ENCODE measurements at regions not wholly inside any gene's neighbourhood (a gene's known extent, or its start where the extent isn't known, plus 50 kb on each side); places are given as distances from the start of the nearest gene placed in this dataset.

DNA sequence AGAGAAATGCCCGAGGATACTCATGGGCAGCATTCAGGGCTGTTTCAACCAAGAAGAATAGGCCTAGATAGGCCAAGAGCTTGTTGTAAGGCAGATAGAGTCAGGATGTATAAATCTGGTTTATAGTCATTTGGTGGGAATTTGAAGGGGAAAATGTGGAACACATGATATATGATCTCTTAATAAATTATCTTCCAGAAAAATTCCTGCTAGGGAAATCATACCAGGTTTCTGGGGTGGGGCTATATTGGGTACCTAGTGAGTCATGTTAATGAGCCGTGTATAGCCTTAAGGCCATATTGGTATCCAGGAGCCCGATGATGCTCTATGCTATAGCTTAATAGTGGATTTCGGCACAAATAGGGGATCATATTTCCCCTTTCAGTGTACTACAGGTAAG, 51.5 kb upstream of the HTR2A start:
- H3K9me3 ChIP-seq (ENCODE audit: control insufficient read depth, insufficient read depth, low read depth, low read length) = no peaks in the 10 kb centered on the region
- H3K27ac ChIP-seq (ENCODE audit: extremely low read depth, low read depth, low read length) = no peak overlapping the region
- no peaks in the 10 kb centered on the region for H3K4me1 ChIP-seq (ENCODE audit: control insufficient read depth, insufficient read depth, low read length)
- ChIA-PET CTCF (interaction anchor here (0.6 kb wide), 1 partner anchor 13 kb away, joined by 4 read pairs; no protein-coding TSS in a partner anchor), POLR2A (no interaction called here)
- H3K4me3 ChIP-seq (ENCODE audit: low read depth, low read length) = no peak overlapping the region
- no peak for TF ChIP-seq YY2 (tag by site-specific recombination; IDR thresholded peaks at IDR 0.05)
- no peak for TF ChIP-seq ZNF274 (IDR thresholded peaks at IDR 0.05; ENCODE audit: low read length)
- TF ChIP-seq ZNF274 (tag by site-specific recombination; IDR thresholded peaks at IDR 0.05; ENCODE audit: borderline replicate concordance) = no peak
- TF ChIP-seq, protein P1, sequence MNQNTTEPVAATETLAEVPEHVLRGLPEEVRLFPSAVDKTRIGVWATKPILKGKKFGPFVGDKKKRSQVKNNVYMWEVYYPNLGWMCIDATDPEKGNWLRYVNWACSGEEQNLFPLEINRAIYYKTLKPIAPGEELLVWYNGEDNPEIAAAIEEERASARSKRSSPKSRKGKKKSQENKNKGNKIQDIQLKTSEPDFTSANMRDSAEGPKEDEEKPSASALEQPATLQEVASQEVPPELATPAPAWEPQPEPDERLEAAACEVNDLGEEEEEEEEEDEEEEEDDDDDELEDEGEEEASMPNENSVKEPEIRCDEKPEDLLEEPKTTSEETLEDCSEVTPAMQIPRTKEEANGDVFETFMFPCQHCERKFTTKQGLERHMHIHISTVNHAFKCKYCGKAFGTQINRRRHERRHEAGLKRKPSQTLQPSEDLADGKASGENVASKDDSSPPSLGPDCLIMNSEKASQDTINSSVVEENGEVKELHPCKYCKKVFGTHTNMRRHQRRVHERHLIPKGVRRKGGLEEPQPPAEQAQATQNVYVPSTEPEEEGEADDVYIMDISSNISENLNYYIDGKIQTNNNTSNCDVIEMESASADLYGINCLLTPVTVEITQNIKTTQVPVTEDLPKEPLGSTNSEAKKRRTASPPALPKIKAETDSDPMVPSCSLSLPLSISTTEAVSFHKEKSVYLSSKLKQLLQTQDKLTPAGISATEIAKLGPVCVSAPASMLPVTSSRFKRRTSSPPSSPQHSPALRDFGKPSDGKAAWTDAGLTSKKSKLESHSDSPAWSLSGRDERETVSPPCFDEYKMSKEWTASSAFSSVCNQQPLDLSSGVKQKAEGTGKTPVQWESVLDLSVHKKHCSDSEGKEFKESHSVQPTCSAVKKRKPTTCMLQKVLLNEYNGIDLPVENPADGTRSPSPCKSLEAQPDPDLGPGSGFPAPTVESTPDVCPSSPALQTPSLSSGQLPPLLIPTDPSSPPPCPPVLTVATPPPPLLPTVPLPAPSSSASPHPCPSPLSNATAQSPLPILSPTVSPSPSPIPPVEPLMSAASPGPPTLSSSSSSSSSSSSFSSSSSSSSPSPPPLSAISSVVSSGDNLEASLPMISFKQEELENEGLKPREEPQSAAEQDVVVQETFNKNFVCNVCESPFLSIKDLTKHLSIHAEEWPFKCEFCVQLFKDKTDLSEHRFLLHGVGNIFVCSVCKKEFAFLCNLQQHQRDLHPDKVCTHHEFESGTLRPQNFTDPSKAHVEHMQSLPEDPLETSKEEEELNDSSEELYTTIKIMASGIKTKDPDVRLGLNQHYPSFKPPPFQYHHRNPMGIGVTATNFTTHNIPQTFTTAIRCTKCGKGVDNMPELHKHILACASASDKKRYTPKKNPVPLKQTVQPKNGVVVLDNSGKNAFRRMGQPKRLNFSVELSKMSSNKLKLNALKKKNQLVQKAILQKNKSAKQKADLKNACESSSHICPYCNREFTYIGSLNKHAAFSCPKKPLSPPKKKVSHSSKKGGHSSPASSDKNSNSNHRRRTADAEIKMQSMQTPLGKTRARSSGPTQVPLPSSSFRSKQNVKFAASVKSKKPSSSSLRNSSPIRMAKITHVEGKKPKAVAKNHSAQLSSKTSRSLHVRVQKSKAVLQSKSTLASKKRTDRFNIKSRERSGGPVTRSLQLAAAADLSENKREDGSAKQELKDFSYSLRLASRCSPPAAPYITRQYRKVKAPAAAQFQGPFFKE (tag by site-specific recombination; IDR thresholded peaks at IDR 0.05; ENCODE audit: borderline replicate concordance) = no peak
- no peak for TF ChIP-seq ZFP41 (tag by site-specific recombination; IDR thresholded peaks at IDR 0.05; ENCODE audit: borderline replicate concordance)
- TF ChIP-seq GLI2 (tag by site-specific recombination; IDR thresholded peaks at IDR 0.05; ENCODE audit: borderline replicate concordance, low read depth) = no peak
- TF ChIP-seq, protein P2, sequence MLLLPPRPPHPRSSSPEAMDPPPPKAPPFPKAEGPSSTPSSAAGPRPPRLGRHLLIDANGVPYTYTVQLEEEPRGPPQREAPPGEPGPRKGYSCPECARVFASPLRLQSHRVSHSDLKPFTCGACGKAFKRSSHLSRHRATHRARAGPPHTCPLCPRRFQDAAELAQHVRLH (tag by site-specific recombination; IDR thresholded peaks at IDR 0.05) = no peak
- TF ChIP-seq, protein P3, sequence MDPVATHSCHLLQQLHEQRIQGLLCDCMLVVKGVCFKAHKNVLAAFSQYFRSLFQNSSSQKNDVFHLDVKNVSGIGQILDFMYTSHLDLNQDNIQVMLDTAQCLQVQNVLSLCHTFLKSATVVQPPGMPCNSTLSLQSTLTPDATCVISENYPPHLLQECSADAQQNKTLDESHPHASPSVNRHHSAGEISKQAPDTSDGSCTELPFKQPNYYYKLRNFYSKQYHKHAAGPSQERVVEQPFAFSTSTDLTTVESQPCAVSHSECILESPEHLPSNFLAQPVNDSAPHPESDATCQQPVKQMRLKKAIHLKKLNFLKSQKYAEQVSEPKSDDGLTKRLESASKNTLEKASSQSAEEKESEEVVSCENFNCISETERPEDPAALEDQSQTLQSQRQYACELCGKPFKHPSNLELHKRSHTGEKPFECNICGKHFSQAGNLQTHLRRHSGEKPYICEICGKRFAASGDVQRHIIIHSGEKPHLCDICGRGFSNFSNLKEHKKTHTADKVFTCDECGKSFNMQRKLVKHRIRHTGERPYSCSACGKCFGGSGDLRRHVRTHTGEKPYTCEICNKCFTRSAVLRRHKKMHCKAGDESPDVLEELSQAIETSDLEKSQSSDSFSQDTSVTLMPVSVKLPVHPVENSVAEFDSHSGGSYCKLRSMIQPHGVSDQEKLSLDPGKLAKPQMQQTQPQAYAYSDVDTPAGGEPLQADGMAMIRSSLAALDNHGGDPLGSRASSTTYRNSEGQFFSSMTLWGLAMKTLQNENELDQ (tag by site-specific recombination; IDR thresholded peaks at IDR 0.05; ENCODE audit: low read depth) = no peak
- TF ChIP-seq ZNF639 (tag by site-specific recombination; IDR thresholded peaks at IDR 0.05) = no peak
- no peak for TF ChIP-seq ZNF677 (tag by site-specific recombination; IDR thresholded peaks at IDR 0.05)
- no peak for TF ChIP-seq ZSCAN30 (tag by site-specific recombination; IDR thresholded peaks at IDR 0.05)
- no peak for TF ChIP-seq ZNF776 (tag by site-specific recombination; IDR thresholded peaks at IDR 0.05; ENCODE audit: borderline replicate concordance)
- no peak for TF ChIP-seq ZFP3 (tag by site-specific recombination; IDR thresholded peaks at IDR 0.05; ENCODE audit: low read depth)
- TF ChIP-seq, protein P4, sequence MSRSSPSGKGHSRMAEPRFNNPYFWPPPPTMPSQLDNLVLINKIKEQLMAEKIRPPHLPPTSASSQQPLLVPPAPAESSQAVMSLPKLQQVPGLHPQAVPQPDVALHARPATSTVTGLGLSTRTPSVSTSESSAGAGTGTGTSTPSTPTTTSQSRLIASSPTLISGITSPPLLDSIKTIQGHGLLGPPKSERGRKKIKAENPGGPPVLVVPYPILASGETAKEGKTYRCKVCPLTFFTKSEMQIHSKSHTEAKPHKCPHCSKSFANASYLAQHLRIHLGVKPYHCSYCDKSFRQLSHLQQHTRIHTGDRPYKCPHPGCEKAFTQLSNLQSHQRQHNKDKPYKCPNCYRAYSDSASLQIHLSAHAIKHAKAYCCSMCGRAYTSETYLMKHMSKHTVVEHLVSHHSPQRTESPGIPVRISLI (tag by site-specific recombination; IDR thresholded peaks at IDR 0.05) = no peak
- TF ChIP-seq ZBTB6 (tag by site-specific recombination; IDR thresholded peaks at IDR 0.05) = no peak
- no peak for TF ChIP-seq ATF2 (tag by site-specific recombination; IDR thresholded peaks at IDR 0.05; ENCODE audit: low read depth)
- TF ChIP-seq ZBTB20 (tag by site-specific recombination; IDR thresholded peaks at IDR 0.05) = no peak
- TF ChIP-seq ZNF292 (tag by site-specific recombination; IDR thresholded peaks at IDR 0.05; ENCODE audit: borderline replicate concordance, low read depth) = no peak
- TF ChIP-seq ZNF426 (tag by site-specific recombination; IDR thresholded peaks at IDR 0.05) = no peak
- no peak for TF ChIP-seq ZNF341 (tag by site-specific recombination; IDR thresholded peaks at IDR 0.05; ENCODE audit: low read depth)
- H3K36me3 ChIP-seq (ENCODE audit: control insufficient read depth in 2 of 2, insufficient read depth in 1 of 2, low read length in 2 of 2) = no peaks in the 10 kb centered on the region
